Activated CD8-positive, alpha-beta memory T cell treated with anti-CD3 and anti-CD28 coated beads for 24 hours (primary cell): ENCODE measurements at regions not wholly inside any gene's neighbourhood (a gene's known extent, or its start where the extent isn't known, plus 50 kb on each side); places are given as distances from the start of the nearest gene placed in this dataset.

Source experiments
- DNase-seq: peaks from one replicate; pipeline ENCODE4 v3.0.0-alpha.2; 2020

DNA sequence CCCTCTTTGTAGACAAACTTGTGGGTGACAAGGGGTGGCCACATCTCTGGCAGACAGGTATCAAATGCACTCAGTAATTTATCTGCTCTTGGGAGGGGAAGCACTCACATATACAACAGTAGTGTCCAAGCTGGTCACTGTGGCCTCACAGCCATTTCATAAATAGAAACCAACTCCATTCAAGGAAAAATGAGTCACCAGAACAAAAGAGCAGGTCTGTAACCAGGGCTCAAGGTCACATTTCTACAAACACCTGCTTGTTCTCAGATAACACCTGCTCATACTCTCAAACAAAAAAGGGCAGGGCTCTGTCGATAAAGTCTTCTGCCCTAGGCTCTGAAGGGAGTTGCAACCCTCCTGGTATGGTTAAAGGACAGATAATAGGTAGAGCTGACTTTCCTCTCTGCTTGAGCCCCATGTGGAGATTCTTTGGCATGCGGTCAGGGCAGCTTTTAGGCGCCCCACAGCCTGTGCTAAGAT lies 459.0 kb downstream of the BCL11A start:
- no peak for DNase-seq

DNA sequence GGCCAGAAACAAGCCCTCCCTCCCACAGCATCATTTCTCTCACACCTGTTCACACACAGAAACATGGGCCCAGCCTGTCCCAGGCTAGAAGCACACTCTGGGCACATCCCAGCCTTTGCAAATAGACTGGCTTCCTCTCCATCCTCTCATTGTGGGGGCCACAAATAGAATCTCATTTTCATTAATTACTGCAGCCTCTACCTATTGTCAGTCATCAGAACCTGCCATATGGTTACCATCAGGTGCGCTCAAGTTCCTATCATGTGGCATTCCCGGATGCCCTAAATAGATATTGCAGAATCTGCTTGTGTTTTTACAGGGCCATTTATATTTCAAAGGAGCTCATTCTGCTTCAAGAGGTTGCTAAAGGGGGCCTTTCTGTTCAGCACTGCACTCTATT lies 460.7 kb downstream of the BCL11A start:
- no peak for DNase-seq

DNA sequence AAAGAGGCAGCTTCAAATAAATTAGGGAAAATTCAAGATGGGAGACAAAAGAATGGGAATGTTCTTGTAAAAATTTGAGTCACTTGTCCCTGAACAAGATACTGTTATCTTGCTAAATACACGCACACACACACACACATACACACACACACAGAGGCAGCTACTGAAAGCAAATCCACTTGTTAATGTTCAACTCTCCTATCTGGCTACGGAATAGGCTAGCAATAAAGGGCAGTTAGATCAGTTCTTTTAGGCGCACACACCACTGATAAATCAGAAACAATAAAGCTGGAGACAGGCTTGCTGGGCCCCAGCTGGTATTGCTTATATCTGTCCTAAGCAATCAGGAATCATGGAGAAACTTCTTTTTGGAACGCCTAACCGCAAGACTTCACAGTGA lies 461.6 kb downstream of the BCL11A start:
- DNase-seq = no peak

GRCh38 chr2:60091266-60091665 lies 462.2 kb downstream of the BCL11A start:
- DNase-seq = no peak

GRCh38 chr2:60079562-60079961 lies 473.9 kb downstream of the BCL11A start:
- no peak for DNase-seq

DNA sequence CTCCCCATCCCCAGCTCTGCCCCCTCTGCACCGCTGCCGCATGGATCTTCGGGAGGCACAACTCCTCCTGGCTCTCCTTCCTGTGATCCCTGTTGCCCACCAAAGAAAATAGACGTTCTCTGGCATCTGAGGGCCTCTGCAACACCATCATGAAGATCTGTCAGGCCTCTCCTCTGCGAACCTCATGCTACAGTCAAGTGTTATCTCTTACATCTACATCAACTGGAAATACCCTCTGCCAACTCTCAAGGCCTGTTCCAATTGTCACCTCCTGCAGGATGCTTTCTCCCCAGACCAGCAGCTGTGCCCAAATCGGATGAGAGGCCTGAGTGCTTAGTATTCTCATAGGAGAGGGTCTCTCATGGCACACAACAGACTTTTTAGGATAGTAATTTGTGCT lies 478.4 kb downstream of the BCL11A start:
- DNase-seq = no peak

DNA sequence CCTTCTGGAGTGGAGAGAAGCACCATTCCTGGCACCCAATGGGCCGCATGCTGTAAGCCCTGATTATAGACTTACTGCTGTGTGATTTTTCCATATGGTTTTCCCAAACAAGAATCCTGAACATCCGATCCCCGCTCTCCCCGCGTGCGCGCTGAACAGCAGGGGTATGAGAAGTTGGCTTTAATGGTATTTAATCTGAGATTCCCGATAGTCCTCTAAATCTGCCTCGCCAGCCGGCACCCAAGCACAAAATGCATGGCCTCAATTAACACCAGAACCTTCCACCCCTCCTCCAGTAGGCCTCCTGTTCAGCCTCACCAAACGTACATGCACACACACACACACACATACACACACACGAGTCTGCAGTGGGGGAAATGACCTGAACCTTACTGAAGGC lies 480.3 kb downstream of the BCL11A start:
- DNase-seq = no peak

- DNase-seq = no peak
Observed at GRCh38 chr2:60072609-60073008, 480.8 kb downstream of the BCL11A start.

DNA sequence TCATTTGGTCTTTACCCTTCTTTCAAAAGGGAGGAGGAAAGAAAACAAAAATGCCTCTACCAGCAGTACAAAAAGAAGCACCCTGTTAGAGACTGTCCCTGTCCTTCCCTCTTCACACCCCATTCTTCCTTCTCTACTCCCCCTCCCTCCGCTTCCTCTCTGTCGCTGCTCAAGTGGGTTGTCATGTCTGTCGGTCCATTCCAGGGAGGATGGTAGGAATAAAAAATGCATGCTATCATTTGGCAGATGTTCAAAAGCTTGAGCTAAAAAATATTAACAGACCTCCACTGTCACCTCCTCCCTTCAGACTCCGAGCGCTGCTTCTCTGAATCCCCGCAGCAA lies 482.0 kb downstream of the BCL11A start:
- no peak for DNase-seq

DNA sequence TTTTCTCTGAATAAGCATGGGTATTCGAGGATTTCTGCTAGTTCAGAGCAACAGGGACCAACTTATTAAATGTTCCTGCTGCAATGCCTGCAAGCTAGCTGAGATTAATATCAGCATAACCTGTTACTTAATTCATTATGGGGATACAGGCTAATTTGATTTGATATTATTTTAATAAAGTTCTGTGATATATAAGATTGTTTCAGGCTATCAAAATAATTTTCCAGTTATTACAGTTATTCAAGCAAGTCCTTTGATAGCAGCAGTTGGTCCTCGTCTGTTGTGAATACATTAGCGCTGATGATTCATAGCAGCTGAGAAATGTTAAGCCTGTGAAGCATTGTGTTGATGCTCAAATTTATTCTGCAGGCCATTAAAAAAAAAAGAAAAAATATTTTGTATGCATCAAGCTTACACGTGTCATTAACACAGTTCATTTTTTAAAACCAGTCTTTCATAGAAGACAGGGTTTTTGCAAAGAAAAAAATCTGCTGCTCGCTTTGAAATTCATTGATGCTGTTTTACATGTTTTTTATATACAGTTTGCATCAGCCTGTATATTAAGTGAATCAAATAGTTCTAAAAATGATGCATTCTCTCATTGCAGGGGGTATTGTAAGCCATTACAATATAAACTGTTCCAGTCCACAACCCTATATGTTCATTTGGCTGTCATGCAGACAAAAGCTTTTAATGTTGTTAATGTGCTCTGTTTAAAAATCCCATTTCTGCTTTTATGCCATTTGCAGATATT lies 482.5 kb downstream of the BCL11A start:
- DNase-seq = no peak

DNA sequence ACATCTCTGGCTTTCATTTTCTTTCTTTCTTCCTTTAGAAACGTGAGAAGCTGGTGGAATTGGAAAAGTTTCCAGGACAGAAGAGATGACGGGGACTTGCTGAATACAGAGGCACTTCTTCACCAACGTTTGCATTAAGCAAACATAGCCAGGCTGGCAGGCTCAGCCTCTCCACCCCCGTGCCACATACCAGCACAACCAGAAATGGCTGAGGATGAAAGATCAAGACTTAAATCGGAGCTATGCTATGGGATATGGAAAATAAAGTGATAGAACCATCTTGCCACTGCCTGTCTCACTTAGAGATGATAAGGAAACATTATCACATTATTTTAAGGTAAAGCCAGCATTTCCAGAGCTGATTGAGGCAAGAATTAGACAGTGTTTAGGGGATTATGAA lies 483.3 kb downstream of the BCL11A start:
- DNase-seq = no peak

GRCh38 chr2:60068755-60069154 lies 484.7 kb downstream of the BCL11A start:
- DNase-seq = no peak

DNA sequence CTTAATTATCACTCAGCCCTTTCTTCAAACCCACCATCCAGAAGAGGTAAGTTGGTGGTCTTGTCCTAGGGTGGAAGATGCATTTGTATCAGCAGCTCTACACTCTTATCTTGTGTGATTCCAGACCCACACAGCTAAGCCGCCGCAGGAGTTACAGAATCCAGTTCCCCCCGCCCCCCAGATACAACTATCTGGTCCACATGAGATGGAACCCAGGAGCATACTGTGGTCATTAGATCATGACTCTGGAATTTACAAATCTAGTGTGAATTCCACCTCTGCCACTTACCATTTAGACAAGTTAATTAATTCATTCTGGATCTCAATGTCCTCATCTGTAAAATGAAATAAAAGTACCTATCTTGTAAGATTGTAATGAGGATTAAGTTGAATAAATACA lies 486.4 kb downstream of the BCL11A start:
- no peak for DNase-seq

- DNase-seq = no peak
Observed at GRCh38 chr2:60066096-60066839, 487.2 kb downstream of the BCL11A start.

GRCh38 chr2:60064687-60065389 lies 488.6 kb downstream of the BCL11A start:
- no peak for DNase-seq

- no peak for DNase-seq
Observed at GRCh38 chr2:60058781-60059180, 494.7 kb downstream of the BCL11A start.

- no peak for DNase-seq
Observed at GRCh38 chr2:60054571-60055340, 498.7 kb downstream of the BCL11A start.

DNA sequence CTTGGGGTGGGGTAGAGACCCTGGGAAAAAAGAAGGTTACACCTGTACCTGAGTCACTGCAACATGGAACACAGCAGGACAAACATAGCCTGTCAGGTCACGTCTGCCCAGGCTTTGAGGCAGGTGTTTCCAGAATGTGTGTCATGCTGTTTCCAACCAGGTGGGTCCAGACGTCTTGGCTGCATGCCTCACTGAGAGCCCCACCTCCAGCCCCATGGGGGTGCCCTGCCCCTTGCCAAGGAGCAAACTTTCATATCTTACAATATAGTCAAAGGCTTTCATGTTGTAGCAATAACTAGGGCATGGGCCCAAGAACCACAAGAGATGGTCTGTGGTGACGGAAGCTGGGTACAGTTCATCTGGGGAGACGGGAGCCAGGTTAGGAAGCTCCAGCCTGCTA lies 499.7 kb downstream of the BCL11A start:
- no peak for DNase-seq

DNA sequence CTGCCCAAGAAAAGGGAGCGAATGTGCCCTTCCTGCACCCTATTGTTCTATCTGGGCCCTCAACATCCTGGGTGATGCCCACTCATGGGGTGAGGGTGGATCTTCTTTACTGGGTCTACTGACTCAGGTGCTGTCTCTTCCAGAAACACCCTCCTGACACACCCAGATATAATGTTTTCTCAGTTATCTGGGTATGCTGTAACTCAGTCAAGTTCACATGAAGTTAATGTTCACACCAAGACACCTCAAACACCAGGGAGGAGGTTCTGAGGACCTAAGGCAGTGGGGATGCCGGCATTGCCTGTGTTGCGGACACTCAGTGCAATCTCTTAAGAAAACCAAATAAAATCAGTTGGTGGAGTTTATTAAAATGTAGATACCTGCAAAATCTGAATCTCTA lies 500.9 kb downstream of the BCL11A start:
- DNase-seq = no peak

DNA sequence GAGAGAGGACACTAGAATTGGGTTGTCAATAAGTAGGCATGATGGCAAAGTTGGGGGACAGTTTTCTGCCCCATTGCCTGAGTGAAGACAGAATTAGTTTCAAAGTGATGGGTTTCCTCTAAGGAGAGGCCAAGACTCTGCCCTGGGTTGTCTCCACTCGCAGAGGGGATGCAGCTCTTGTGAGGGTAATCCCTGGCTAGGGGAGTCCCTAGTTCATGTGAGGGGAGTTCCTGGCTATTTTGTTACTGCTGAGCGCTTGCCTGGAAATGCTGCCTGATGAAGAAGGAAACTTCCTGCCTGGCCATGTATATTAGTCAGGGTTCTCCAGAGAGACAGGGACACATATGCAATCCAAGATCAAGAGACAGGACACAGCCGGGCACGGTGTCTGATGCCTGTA lies 501.5 kb downstream of the BCL11A start:
- no peak for DNase-seq

DNA sequence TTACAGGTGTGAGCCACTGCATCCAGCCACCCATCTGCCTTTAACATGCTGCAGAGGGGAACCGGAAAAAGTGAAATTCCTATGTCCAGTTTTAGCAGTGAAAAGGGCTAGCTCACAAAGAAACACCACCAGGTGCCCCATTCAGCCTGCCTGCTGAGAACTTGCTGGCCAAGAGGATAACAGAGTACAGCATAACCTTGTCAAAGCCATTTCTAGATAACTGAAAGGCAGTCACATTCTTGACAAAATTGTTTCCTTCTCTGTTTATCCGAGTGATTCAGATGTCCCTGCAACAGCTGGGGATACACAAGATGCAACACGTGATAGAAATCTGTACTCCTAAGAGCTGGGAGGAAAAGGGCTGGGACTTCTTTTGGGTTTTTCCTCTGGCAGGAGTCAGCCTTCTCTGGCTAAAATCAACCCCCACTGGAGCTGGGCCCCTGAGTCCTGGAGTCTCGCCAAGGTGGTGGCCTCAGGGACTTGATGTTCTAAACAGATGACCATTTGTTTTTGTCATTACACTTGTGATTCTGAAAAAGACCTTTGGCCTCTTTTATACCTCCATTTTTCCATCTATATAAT lies 505.4 kb downstream of the BCL11A start:
- DNase-seq = no peak

GRCh38 chr2:60047347-60047746 lies 506.1 kb downstream of the BCL11A start:
- no peak for DNase-seq

DNA sequence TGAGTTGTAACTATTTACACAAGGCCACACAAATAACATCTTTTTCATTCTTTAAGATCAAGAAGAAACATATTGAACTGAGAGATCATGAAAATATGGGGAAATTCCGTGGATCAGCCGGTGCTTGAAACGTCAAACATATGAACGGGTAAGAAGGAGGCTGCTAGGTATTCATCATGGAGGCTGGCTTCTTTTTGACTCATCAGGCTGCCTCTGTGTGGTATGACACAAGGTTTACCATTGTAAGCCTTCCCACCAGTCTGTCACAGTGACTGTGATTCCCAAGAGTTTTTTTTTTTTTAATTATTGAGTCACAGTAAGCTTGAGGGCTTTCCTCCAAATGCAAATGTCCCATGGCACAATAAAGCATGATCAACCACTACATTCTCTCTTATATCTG lies 506.9 kb downstream of the BCL11A start:
- DNase-seq = no peak
